Vagina (tissue), 2 donors: ENCODE measurements at regions not wholly inside any gene's neighbourhood (a gene's known extent, or its start where the extent isn't known, plus 50 kb on each side); places are given as distances from the start of the nearest gene placed in this dataset.

Experiments used
- DNase-seq, 2 donors: peaks; one replicate each; pipeline ENCODE4 v3.0.0-alpha.2; 2017; ENCODE audit errors: extremely low spot score in 2 of 2
- H3K27ac ChIP-seq: fragments of 200-600 bp; sonication (generic); one replicate; pipeline ENCODE4 v1.5.1; 2019
- H3K27me3 ChIP-seq: fragments of 200-600 bp; sonication (generic); one replicate; pipeline ENCODE4 v1.5.1; 2019
- H3K36me3 ChIP-seq, 2 donors: fragments of 200-600 bp; sonication (generic); one replicate each; pipeline ENCODE4 v1.5.1; 2017 to 2019
- H3K4me1 ChIP-seq: fragments of 200-600 bp; sonication (generic); one replicate; pipeline ENCODE4 v1.5.1; 2019
- H3K4me3 ChIP-seq, 2 donors: fragments of 200-600 bp; sonication (generic); 1 replicate in 1 of 2; 2 replicates in 1 of 2; pipeline ENCODE4 v1.5.1; 2016 to 2019
- H3K9me3 ChIP-seq: fragments of 200-600 bp; sonication (generic); one replicate; pipeline ENCODE4 v1.5.1; 2019
- POLR2A ChIP-seq, 2 donors: fragments of 450-650 bp; IDR thresholded peaks; one replicate each; pipeline ENCODE4 v1.6.1; 2017; ENCODE audit warnings: antibody characterized with exemption in 2 of 2, mild to moderate bottlenecking in 2 of 2, moderate library complexity in 2 of 2
- POLR2AphosphoS5 ChIP-seq, 2 donors: sonication (generic); formaldehyde crosslinking; IDR thresholded peaks; one replicate each; pipeline ENCODE4 v1.9.0; 2017; ENCODE audit warnings: antibody characterized with exemption in 2 of 2, mild to moderate bottlenecking in 2 of 2, low read depth in 1 of 2; ENCODE audit not compliant: insufficient read depth in 1 of 2
- intact Hi-C: fragments of 100-400 bp; cut with DNase I; formaldehyde crosslinking; loops from one replicate; pipeline ENCODE4 v1.15.1; 2023
- TF ChIP-seq, protein P1 (sequence below), 3 experiments: fragments of 450-650 bp in 2 of 3; fragments of 200-600 bp in 1 of 3; sonication (generic) in 1 of 3; IDR thresholded peaks; one replicate each; pipeline ENCODE4 v1.5.1; 2017 to 2019; ENCODE audit warnings: antibody characterized with exemption in 3 of 3, mild to moderate bottlenecking in 2 of 3, moderate library complexity in 2 of 3

DNA sequence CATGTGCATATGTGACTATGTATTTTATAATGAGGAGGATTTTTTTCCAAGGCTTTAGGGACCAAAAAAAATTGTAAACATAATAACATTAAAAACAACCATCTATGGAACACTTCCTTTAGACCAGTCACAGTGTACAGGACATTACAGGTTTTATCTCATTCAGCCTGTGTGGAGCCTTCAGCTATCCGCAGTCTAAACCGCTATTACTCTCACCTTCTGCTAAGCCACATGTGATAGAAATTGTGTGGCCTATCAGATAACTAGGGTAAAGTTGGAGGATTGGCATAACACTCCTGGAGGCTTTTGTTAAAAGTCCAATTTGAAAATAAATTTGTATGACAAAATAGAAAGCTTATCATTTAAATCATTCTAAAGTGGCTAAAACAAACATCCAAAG lies 281.2 kb upstream of the TMTC1 start:
- TF ChIP-seq POLR2AphosphoS5 (IDR thresholded peaks at IDR 0.05; ENCODE audit: insufficient read depth in 1 of 2, low read depth in 1 of 2): no peak
- no peaks in the 10 kb centered on the region for H3K9me3 ChIP-seq
- no peaks in the 10 kb centered on the region for H3K36me3 ChIP-seq
- H3K27ac ChIP-seq: no peak overlapping the region
- intact Hi-C loops: no loop called here
- H3K27me3 ChIP-seq: no peaks in the 10 kb centered on the region
- no peak for DNase-seq
- H3K4me3 ChIP-seq: no peak overlapping the region
- H3K4me1 ChIP-seq: no peaks in the 10 kb centered on the region

- intact Hi-C loops: no loop called here
- H3K4me3 ChIP-seq: no peak overlapping the region
- no peaks in the 10 kb centered on the region for H3K36me3 ChIP-seq
- DNase-seq: no peak
- H3K27me3 ChIP-seq: no peaks in the 10 kb centered on the region
- H3K9me3 ChIP-seq: no peaks in the 10 kb centered on the region
- no peak overlapping the region for H3K27ac ChIP-seq
- no peaks in the 10 kb centered on the region for H3K4me1 ChIP-seq
- TF ChIP-seq POLR2A (IDR thresholded peaks at IDR 0.05) (no peak), POLR2AphosphoS5 (IDR thresholded peaks at IDR 0.05; ENCODE audit: insufficient read depth in 1 of 2, low read depth in 1 of 2) (no peak)
- TF ChIP-seq, protein P1, sequence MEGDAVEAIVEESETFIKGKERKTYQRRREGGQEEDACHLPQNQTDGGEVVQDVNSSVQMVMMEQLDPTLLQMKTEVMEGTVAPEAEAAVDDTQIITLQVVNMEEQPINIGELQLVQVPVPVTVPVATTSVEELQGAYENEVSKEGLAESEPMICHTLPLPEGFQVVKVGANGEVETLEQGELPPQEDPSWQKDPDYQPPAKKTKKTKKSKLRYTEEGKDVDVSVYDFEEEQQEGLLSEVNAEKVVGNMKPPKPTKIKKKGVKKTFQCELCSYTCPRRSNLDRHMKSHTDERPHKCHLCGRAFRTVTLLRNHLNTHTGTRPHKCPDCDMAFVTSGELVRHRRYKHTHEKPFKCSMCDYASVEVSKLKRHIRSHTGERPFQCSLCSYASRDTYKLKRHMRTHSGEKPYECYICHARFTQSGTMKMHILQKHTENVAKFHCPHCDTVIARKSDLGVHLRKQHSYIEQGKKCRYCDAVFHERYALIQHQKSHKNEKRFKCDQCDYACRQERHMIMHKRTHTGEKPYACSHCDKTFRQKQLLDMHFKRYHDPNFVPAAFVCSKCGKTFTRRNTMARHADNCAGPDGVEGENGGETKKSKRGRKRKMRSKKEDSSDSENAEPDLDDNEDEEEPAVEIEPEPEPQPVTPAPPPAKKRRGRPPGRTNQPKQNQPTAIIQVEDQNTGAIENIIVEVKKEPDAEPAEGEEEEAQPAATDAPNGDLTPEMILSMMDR (IDR thresholded peaks at IDR 0.05): no peak
These were observed 279.7 kb upstream of the TMTC1 start for GRCh38 chr12:30063435-30063945.

- Histone ChIP-seq H3K27ac (no peak overlapping the region), H3K4me1 (no peaks in the 10 kb centered on the region), H3K27me3 (no peaks in the 10 kb centered on the region), H3K4me3 (no peak overlapping the region), H3K9me3 (no peaks in the 10 kb centered on the region), H3K36me3 (no peaks in the 10 kb centered on the region)
- TF ChIP-seq POLR2AphosphoS5 (IDR thresholded peaks at IDR 0.05; ENCODE audit: insufficient read depth in 1 of 2, low read depth in 1 of 2) (no peak), POLR2A (IDR thresholded peaks at IDR 0.05) (no peak)
- TF ChIP-seq, protein P1 (IDR thresholded peaks at IDR 0.05): no peak
- intact Hi-C loops: no loop called here
- DNase-seq: no peak
These were observed 264.6 kb upstream of the TMTC1 start for GRCh38 chr12:30048371-30048770.

- no peak overlapping the region for H3K27ac ChIP-seq
- no peaks in the 10 kb centered on the region for H3K27me3 ChIP-seq
- TF ChIP-seq, protein P1 (IDR thresholded peaks at IDR 0.05): no peak
- TF ChIP-seq POLR2AphosphoS5 (IDR thresholded peaks at IDR 0.05; ENCODE audit: insufficient read depth in 1 of 2, low read depth in 1 of 2) (no peak), POLR2A (IDR thresholded peaks at IDR 0.05) (no peak)
- H3K4me3 ChIP-seq: no peak overlapping the region
- intact Hi-C loops: no loop called here
- no peak for DNase-seq
- H3K36me3 ChIP-seq: no peaks in the 10 kb centered on the region
- H3K4me1 ChIP-seq: no peaks in the 10 kb centered on the region
- no peaks in the 10 kb centered on the region for H3K9me3 ChIP-seq
These were observed 263.9 kb upstream of the TMTC1 start for GRCh38 chr12:30047516-30048254.

DNA sequence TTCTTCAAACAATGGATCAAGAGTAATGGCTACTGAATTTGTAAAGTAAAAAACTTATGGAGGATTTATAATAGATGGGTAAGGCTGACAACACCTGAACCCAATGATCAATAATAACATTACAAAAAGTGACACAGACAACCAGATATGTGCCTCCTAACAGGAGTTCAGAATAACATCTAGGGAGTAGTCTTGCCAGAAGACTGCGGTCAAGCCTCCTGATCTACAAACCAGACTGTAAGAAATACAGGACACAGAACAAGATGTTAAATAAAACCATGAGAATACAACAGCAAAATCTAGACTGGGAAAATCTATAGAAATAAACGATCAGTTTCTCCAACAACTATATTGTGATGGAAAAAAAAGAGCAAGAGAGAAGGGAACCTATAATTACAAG lies 262.6 kb upstream of the TMTC1 start:
- TF ChIP-seq POLR2A (IDR thresholded peaks at IDR 0.05): no peak
- no peak for TF ChIP-seq POLR2AphosphoS5 (IDR thresholded peaks at IDR 0.05; ENCODE audit: insufficient read depth in 1 of 2, low read depth in 1 of 2)
- TF ChIP-seq, protein P1 (IDR thresholded peaks at IDR 0.05): no peak
- Histone ChIP-seq H3K27me3 (no peaks in the 10 kb centered on the region), H3K9me3 (no peaks in the 10 kb centered on the region), H3K27ac (no peak overlapping the region), H3K4me1 (no peaks in the 10 kb centered on the region), H3K4me3 (no peak overlapping the region), H3K36me3 (no peaks in the 10 kb centered on the region)
- no peak for DNase-seq
- intact Hi-C loops: no loop called here
